Liver (tissue), 8 donors: ENCODE measurements at regions not wholly inside any gene's neighbourhood (a gene's known extent, or its start where the extent isn't known, plus 50 kb on each side); places are given as distances from the start of the nearest gene placed in this dataset.

Source experiments
- DNase-seq: peaks from one replicate; pipeline ENCODE4 v3.0.0-alpha.2; 2017; ENCODE audit warnings: low spot score
- H3K27ac ChIP-seq, 2 donors: one replicate each; pipeline ENCODE4 v1.7.0; 2013; ENCODE audit warnings: inconsistent platforms in 2 of 2, low read length in 2 of 2, control low read depth in 1 of 2, low read depth in 1 of 2, mild to moderate bottlenecking in 1 of 2
- H3K27me3 ChIP-seq, 4 donors: one replicate each; pipeline versions ENCODE4 v1.6.1 to v1.7.0; 2013; ENCODE audit warnings: low read length in 3 of 4, inconsistent platforms in 1 of 4, mild to moderate bottlenecking in 1 of 4, moderate library complexity in 1 of 4; ENCODE audit not compliant: control insufficient read depth in 4 of 4, insufficient read depth in 4 of 4
- H3K36me3 ChIP-seq, 4 donors: one replicate each; pipeline versions ENCODE4 v1.6.1 to v1.7.0; 2013; ENCODE audit warnings: low read length in 3 of 4, mild to moderate bottlenecking in 3 of 4, low read depth in 1 of 4, moderate library complexity in 1 of 4; ENCODE audit not compliant: control insufficient read depth in 4 of 4, insufficient read depth in 3 of 4
- H3K4me1 ChIP-seq, 4 donors: one replicate each; pipeline versions ENCODE4 v1.6.1 to v1.7.0; 2013; ENCODE audit warnings: low read length in 3 of 4, mild to moderate bottlenecking in 3 of 4, moderate library complexity in 1 of 4; ENCODE audit not compliant: control insufficient read depth in 4 of 4, insufficient read depth in 4 of 4
- H3K4me3 ChIP-seq, 3 donors: one replicate each; pipeline versions ENCODE4 v1.6.1 to v1.7.0; 2013; ENCODE audit warnings: low read length in 3 of 3, control low read depth in 1 of 3, low read depth in 1 of 3, mild to moderate bottlenecking in 1 of 3
- H3K9ac ChIP-seq, 2 donors: one replicate each; pipeline ENCODE4 v1.7.0; 2013; ENCODE audit warnings: low read length in 2 of 2, mild to moderate bottlenecking in 2 of 2, moderate library complexity in 2 of 2, control low read depth in 1 of 2, low read depth in 1 of 2
- H3K9me3 ChIP-seq, 4 donors: one replicate each; pipeline versions ENCODE4 v1.6.1 to v1.7.0; 2013; ENCODE audit warnings: low read length in 3 of 4; ENCODE audit not compliant: control insufficient read depth in 4 of 4
- ATF3 ChIP-seq: IDR thresholded peaks from 2 replicates; pipeline ENCODE4 v1.6.1; 2016; ENCODE audit warnings: antibody characterized with exemption
- CTCF ChIP-seq: fragments of 150-350 bp; IDR thresholded peaks from 2 replicates; pipeline ENCODE4 v1.5.1; 2017; ENCODE audit warnings: improper control_type of control experiment, low read depth, low read length; ENCODE audit not compliant: missing input control
- EGR1 ChIP-seq, 2 donors: IDR thresholded peaks; 2 replicates each; pipeline ENCODE4 v1.6.1; 2016 to 2018; ENCODE audit warnings: antibody characterized with exemption in 2 of 2, low read depth in 2 of 2
- FOXA1 ChIP-seq: IDR thresholded peaks from 2 replicates; pipeline ENCODE4 v1.6.1; 2016; ENCODE audit warnings: antibody characterized with exemption
- GABPA ChIP-seq, 2 donors: IDR thresholded peaks in 1 of 2; conservative IDR thresholded peaks in 1 of 2; 2 replicates each; pipeline ENCODE4 v1.6.1; 2016; ENCODE audit warnings: antibody characterized with exemption in 2 of 2, mild to moderate bottlenecking in 1 of 2, moderate library complexity in 1 of 2
- HNF4A ChIP-seq, 2 donors: conservative IDR thresholded peaks; 2 replicates each; pipeline ENCODE4 v1.6.1; 2016; ENCODE audit warnings: antibody characterized with exemption in 2 of 2, mild to moderate bottlenecking in 2 of 2
- HNF4G ChIP-seq: IDR thresholded peaks from 2 replicates; pipeline ENCODE4 v1.6.1; 2016; ENCODE audit warnings: antibody characterized with exemption
- JUND ChIP-seq, 2 donors: IDR thresholded peaks; 2 replicates each; pipeline ENCODE4 v1.6.1; 2016; ENCODE audit warnings: antibody characterized with exemption in 2 of 2
- MAX ChIP-seq: IDR thresholded peaks from 2 replicates; pipeline ENCODE4 v1.6.1; 2016; ENCODE audit warnings: antibody characterized with exemption
- NR2F2 ChIP-seq: IDR thresholded peaks from 2 replicates; pipeline ENCODE4 v1.6.1; 2016; ENCODE audit warnings: antibody characterized with exemption
- REST ChIP-seq: IDR thresholded peaks from 2 replicates; pipeline ENCODE4 v1.6.1; 2016; ENCODE audit warnings: antibody characterized with exemption, mild to moderate bottlenecking
- RXRA ChIP-seq, 2 donors: IDR thresholded peaks; 2 replicates each; pipeline ENCODE4 v1.6.1; 2017 to 2018; ENCODE audit warnings: antibody characterized with exemption in 2 of 2, mild to moderate bottlenecking in 1 of 2
- SP1 ChIP-seq: IDR thresholded peaks from 2 replicates; pipeline ENCODE4 v1.6.1; 2018; ENCODE audit warnings: antibody characterized with exemption, mild to moderate bottlenecking
- TAF1 ChIP-seq: conservative IDR thresholded peaks from 2 replicates; pipeline ENCODE4 v1.6.1; 2016; ENCODE audit warnings: antibody characterized with exemption, mild to moderate bottlenecking
- YY1 ChIP-seq: IDR thresholded peaks from 2 replicates; pipeline ENCODE4 v1.6.1; 2016; ENCODE audit warnings: antibody characterized with exemption, mild to moderate bottlenecking
- ZBTB33 ChIP-seq: IDR thresholded peaks from 2 replicates; pipeline ENCODE4 v1.6.1; 2016; ENCODE audit warnings: antibody characterized with exemption
- WGBS: extraction: QIAGEN DNeasy Blood & Tissue Kit; methylation state at CpG from one replicate; pipeline ENCODE4 v1.1.7; 2013; 5-methylcytosine and 5-hydroxymethylcytosine counted together
- donor health status: healthy.
- donor health status: healthy.
- donor health status: healthy.
- donor health status: healthy.
- donor health status: healthy.

GRCh38 chr1:90834354-90834885 lies 117.3 kb upstream of the BARHL2 start:
- Histone ChIP-seq H3K9me3 (no peaks in the 10 kb centered on the region), H3K36me3 (no peaks in the 10 kb centered on the region), H3K4me1 (peaks cover 0 to 2% (median 0%) of the 10 kb centered on the region in 4 donors), H3K9ac (no peak overlapping the region), H3K27me3 (peaks cover 0 to 4% (median 0%) of the 10 kb centered on the region in 4 donors), H3K27ac (no peak overlapping the region), H3K4me3 (no peak overlapping the region)
- DNase-seq = no peak
- WGBS = 61% methylated on average over 23 of the region's 23 CpGs
- TF ChIP-seq FOXA1 = no peak
- TF ChIP-seq CTCF = no peak
- TF ChIP-seq JUND (IDR thresholded peaks at IDR 0.05) = no peak
- no peak for TF ChIP-seq NR2F2
- no peak for TF ChIP-seq RXRA (IDR thresholded peaks at IDR 0.05)
- no peak for TF ChIP-seq GABPA (IDR thresholded peaks at IDR 0.05 in 1 of 2, conservative IDR thresholded peaks at IDR 0.05 in 1 of 2)
- TF ChIP-seq ZBTB33 = no peak
- no peak for TF ChIP-seq MAX
- no peak for TF ChIP-seq REST
- no peak for TF ChIP-seq TAF1
- TF ChIP-seq SP1 = no peak
- TF ChIP-seq HNF4G = no peak

- peaks cover 0 to 2% (median 0%) of the 10 kb centered on the region in 4 donors for H3K4me1 ChIP-seq
- peaks cover 0 to 4% (median 0%) of the 10 kb centered on the region in 4 donors for H3K27me3 ChIP-seq
- DNase-seq = no peak
- H3K27ac ChIP-seq = no peak overlapping the region
- no peaks in the 10 kb centered on the region for H3K36me3 ChIP-seq
- no peak overlapping the region for H3K9ac ChIP-seq
- WGBS = 69% methylated on average over 6 of the region's 6 CpGs
- no peaks in the 10 kb centered on the region for H3K9me3 ChIP-seq
- H3K4me3 ChIP-seq = no peak overlapping the region
- TF ChIP-seq YY1 (no peak), EGR1 (IDR thresholded peaks at IDR 0.05; ENCODE audit: low read depth in 2 of 2) (no peak), HNF4A (conservative IDR thresholded peaks at IDR 0.05) (no peak), TAF1 (no peak), NR2F2 (no peak), ZBTB33 (no peak), ATF3 (no peak), JUND (IDR thresholded peaks at IDR 0.05) (no peak), FOXA1 (no peak), HNF4G (no peak), SP1 (no peak), CTCF (no peak)
Observed at GRCh38 chr1:90833466-90834110, 116.5 kb upstream of the BARHL2 start.
